Left ventricle myocardium inferior (tissue), 1 donor: ENCODE measurements at regions not wholly inside any gene's neighbourhood (a gene's known extent, or its start where the extent isn't known, plus 50 kb on each side); places are given as distances from the start of the nearest gene placed in this dataset.

Source experiments
- DNase-seq: peaks from one replicate; pipeline ENCODE4 v3.0.0-alpha.2; 2020
- H3K27ac ChIP-seq: fragments of 200-600 bp; replicated peaks from 2 replicates; pipeline ENCODE4 v1.8.0; 2021
- H3K27me3 ChIP-seq: fragments of 200-600 bp; 2 replicates; pipeline ENCODE4 v1.8.0; 2021; ENCODE audit warnings: low read depth
- H3K36me3 ChIP-seq: fragments of 200-600 bp; 2 replicates; pipeline ENCODE4 v1.8.0; 2021
- H3K4me1 ChIP-seq: fragments of 200-600 bp; 2 replicates; pipeline ENCODE4 v1.8.0; 2021
- H3K4me3 ChIP-seq: fragments of 200-600 bp; 2 replicates; pipeline ENCODE4 v1.8.0; 2021; ENCODE audit warnings: mild to moderate bottlenecking, moderate library complexity
- H3K9me3 ChIP-seq: fragments of 200-600 bp; replicated peaks from 2 replicates; pipeline ENCODE4 v1.8.0; 2021
- CTCF ChIP-seq: fragments of 200-600 bp; IDR thresholded peaks from 2 replicates; pipeline ENCODE4 v1.8.0; 2021; ENCODE audit warnings: antibody characterized with exemption, mild to moderate bottlenecking, borderline replicate concordance
- intact Hi-C: fragments of 100-400 bp; cut with micrococcal nuclease; formaldehyde crosslinking; loops from one replicate; pipeline ENCODE4 v1.11.0; 2022
- donor health status: DM: no; HTN: yes; CAD: no; lungs with severe emphysema.

- TF ChIP-seq CTCF: no peak
Measured at GRCh38 chr13:39954476-39954875, 299.0 kb downstream of the COG6 start.

GRCh38 chr13:39955560-39955959 is 300.1 kb downstream of the COG6 start:
- DNase-seq: no peak
- H3K4me3 ChIP-seq: no peak overlapping the region
- intact Hi-C loops: loop anchor here (10.0 kb wide), 1 partner anchor 729 kb away; no protein-coding TSS in a partner anchor
- no peaks in the 10 kb centered on the region for H3K36me3 ChIP-seq
- H3K27me3 ChIP-seq: no peaks in the 10 kb centered on the region
- no peak for TF ChIP-seq CTCF
- peaks cover 21% of the 10 kb centered on the region for H3K4me1 ChIP-seq
- H3K27ac ChIP-seq: no peak overlapping the region
- H3K9me3 ChIP-seq: no peaks in the 10 kb centered on the region

More at GRCh38 chr13:39954476-39954875, 299.0 kb downstream of the COG6 start:
- no peak for DNase-seq
- Histone ChIP-seq H3K4me3 (no peak overlapping the region), H3K4me1 (peaks cover 21% of the 10 kb centered on the region), H3K36me3 (no peaks in the 10 kb centered on the region), H3K27ac (no peak overlapping the region), H3K9me3 (no peaks in the 10 kb centered on the region), H3K27me3 (no peaks in the 10 kb centered on the region)
- intact Hi-C loops: loop anchor here (10.0 kb wide), 1 partner anchor 730 kb away; no protein-coding TSS in a partner anchor

- Histone ChIP-seq H3K36me3 (no peaks in the 10 kb centered on the region), H3K27me3 (no peaks in the 10 kb centered on the region), H3K4me3 (no peak overlapping the region), H3K9me3 (no peaks in the 10 kb centered on the region), H3K27ac (no peak overlapping the region), H3K4me1 (peaks cover 21% of the 10 kb centered on the region)
- intact Hi-C loops: loop anchor here (10.0 kb wide), 1 partner anchor 729 kb away; no protein-coding TSS in a partner anchor
- no peak for DNase-seq
- TF ChIP-seq CTCF: no peak
Measured at GRCh38 chr13:39956036-39956435, 300.6 kb downstream of the COG6 start.

- intact Hi-C loops: loop anchor here (10.0 kb wide), 1 partner anchor 727 kb away; no protein-coding TSS in a partner anchor
- TF ChIP-seq CTCF: no peak
- Histone ChIP-seq H3K9me3 (no peaks in the 10 kb centered on the region), H3K4me3 (no peak overlapping the region), H3K27ac (no peak overlapping the region), H3K4me1 (peaks cover 8% of the 10 kb centered on the region), H3K27me3 (no peaks in the 10 kb centered on the region), H3K36me3 (no peaks in the 10 kb centered on the region)
- DNase-seq: no peak
Measured at GRCh38 chr13:39957868-39958677, 302.6 kb downstream of the COG6 start.

GRCh38 chr13:39959497-39960144 is 304.2 kb downstream of the COG6 start:
- Histone ChIP-seq H3K27ac (no peak overlapping the region), H3K4me3 (no peak overlapping the region), H3K4me1 (no peaks in the 10 kb centered on the region), H3K36me3 (no peaks in the 10 kb centered on the region), H3K27me3 (no peaks in the 10 kb centered on the region), H3K9me3 (no peaks in the 10 kb centered on the region)
- TF ChIP-seq CTCF: no peak
- intact Hi-C loops: loop anchor here (10.0 kb wide), 1 partner anchor 725 kb away; no protein-coding TSS in a partner anchor
- no peak for DNase-seq
